ENCODE measurements at regions not wholly inside any gene's neighbourhood (a gene's known extent, or its start where the extent isn't known, plus 50 kb on each side); places are given as distances from the start of the nearest gene placed in this dataset.

DNA sequence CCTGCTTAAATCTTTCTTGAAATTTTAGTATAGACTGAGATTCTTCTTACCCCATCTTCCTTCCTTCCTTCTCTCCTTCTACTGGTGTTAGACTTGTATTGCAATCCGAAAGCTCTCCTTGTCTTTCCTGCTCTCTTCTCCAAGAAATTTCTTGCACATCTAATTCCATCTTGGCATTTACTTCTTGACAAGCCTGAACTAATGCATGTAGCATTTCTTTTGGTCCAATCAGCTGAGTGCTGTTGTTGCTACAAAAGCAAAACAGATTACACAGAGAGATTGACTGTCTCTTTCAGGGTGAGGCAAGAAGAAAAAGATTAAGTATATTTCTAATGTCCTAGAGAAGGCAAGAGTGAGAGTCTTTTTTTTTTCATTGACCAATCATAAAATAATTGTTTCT is 51.6 kb upstream of the MAP1B start:
- no peak for DNase-seq

All from tongue (tissue), 1 donor.